ENCODE measurements at regions not wholly inside any gene's neighbourhood (a gene's known extent, or its start where the extent isn't known, plus 50 kb on each side); places are given as distances from the start of the nearest gene placed in this dataset.
"Not testable (repeated sequence)": the region's sequence is repeated elsewhere in the genome, so short reads cannot be mapped to it uniquely, and the experiment has no call there.

- TF ChIP-seq ZNF274 (IDR thresholded peaks at IDR 0.05; ENCODE audit: low read depth, low read length); YY1 (IDR thresholded peaks at IDR 0.05; ENCODE audit: insufficient read depth, insufficient read length); SUZ12 (IDR thresholded peaks at IDR 0.05; ENCODE audit: extremely low read depth, insufficient read depth, insufficient read length): not testable (repeated sequence)
Measured at GRCh38 chr9:90077598-90077997, 472.8 kb downstream of the GADD45G start.
